Endodermal cell (in vitro differentiated cells): ENCODE measurements at regions not wholly inside any gene's neighbourhood (a gene's known extent, or its start where the extent isn't known, plus 50 kb on each side); places are given as distances from the start of the nearest gene placed in this dataset.

Source experiments
- DNase-seq: peaks from one replicate; pipeline ENCODE4 v3.0.0-alpha.2; 2017
- H3K27ac ChIP-seq: 2 replicates; pipeline ENCODE4 v1.5.1; 2013; ENCODE audit warnings: mild to moderate bottlenecking, low read depth, low read length, moderate library complexity
- H3K27me3 ChIP-seq: 2 replicates; pipeline ENCODE4 v1.6.1; 2013; ENCODE audit warnings: mild to moderate bottlenecking, low read length, moderate library complexity; ENCODE audit not compliant: insufficient read depth, control insufficient read depth, poor library complexity, severe bottlenecking
- H3K36me3 ChIP-seq: 2 replicates; pipeline ENCODE4 v1.7.0; 2013; ENCODE audit warnings: mild to moderate bottlenecking, low read length, moderate library complexity; ENCODE audit not compliant: control insufficient read depth, insufficient read depth
- H3K4me1 ChIP-seq: one replicate; pipeline ENCODE4 v1.7.0; 2013; ENCODE audit warnings: low read length; ENCODE audit not compliant: control insufficient read depth, insufficient read depth
- H3K4me3 ChIP-seq: 2 replicates; pipeline ENCODE4 v1.5.1; 2013; ENCODE audit warnings: mild to moderate bottlenecking, low read length, moderate library complexity
- H3K9ac ChIP-seq: 2 replicates; pipeline ENCODE4 v1.6.1; 2013; ENCODE audit warnings: mild to moderate bottlenecking, low read length, moderate library complexity; ENCODE audit not compliant: poor library complexity, severe bottlenecking; ENCODE audit errors: extremely low read depth
- H3K9me3 ChIP-seq: 2 replicates; pipeline ENCODE4 v1.6.1; 2013; ENCODE audit warnings: mild to moderate bottlenecking, low read length, moderate library complexity; ENCODE audit not compliant: control insufficient read depth
- H3K27ac Mint-ChIP-seq: 2 replicates; pipeline ENCODE4 v1.8.0; 2020; ENCODE audit warnings: mixed read lengths
- H3K27me3 Mint-ChIP-seq: 2 replicates; pipeline ENCODE4 v1.8.0; 2021; ENCODE audit warnings: mild to moderate bottlenecking, mixed read lengths; ENCODE audit not compliant: insufficient read depth
- H3K36me3 Mint-ChIP-seq: 2 replicates; pipeline ENCODE4 v1.8.0; 2020; ENCODE audit warnings: low read depth, mixed read lengths
- H3K4me1 Mint-ChIP-seq: 2 replicates; pipeline ENCODE4 v1.8.0; 2020; ENCODE audit warnings: mixed read lengths
- H3K4me3 Mint-ChIP-seq: 2 replicates; pipeline ENCODE4 v1.8.0; 2020; ENCODE audit warnings: mild to moderate bottlenecking, moderate library complexity, mixed read lengths
- H3K9me3 Mint-ChIP-seq: 2 replicates; pipeline ENCODE4 v1.8.0; 2020; ENCODE audit warnings: mild to moderate bottlenecking, mixed read lengths
- WGBS, 2 experiments: methylation state at CpG; one replicate each; pipeline versions ENCODE4 v1.1.5 to v1.1.7; 2013; ENCODE audit warnings: missing lambda C conversion rate in 2 of 2, mixed read lengths in 1 of 2; ENCODE audit not compliant: insufficient coverage in 1 of 2, insufficient read length in 1 of 2; 5-methylcytosine and 5-hydroxymethylcytosine counted together
- TF ChIP-seq, protein P1 (sequence below): fragments of 200-600 bp; sonication (generic); conservative IDR thresholded peaks from 2 replicates; pipeline ENCODE4 v1.5.0; 2021; ENCODE audit warnings: antibody characterized with exemption, mild to moderate bottlenecking

- peaks cover 15% of the 10 kb centered on the region for H3K9me3 ChIP-seq
- peaks cover 28% of the 10 kb centered on the region for H3K9me3 Mint-ChIP-seq
- no peaks in the 10 kb centered on the region for H3K4me1 ChIP-seq
- H3K4me1 Mint-ChIP-seq, result peaks cover 16% of the 10 kb centered on the region
- 85 to 89% methylated on average over 5 to 12 of the region's 12 CpGs for WGBS, 2 experiments
- H3K4me3 ChIP-seq, result no peak overlapping the region
- no peak overlapping the region for H3K9ac ChIP-seq
- no peak overlapping the region for H3K27ac Mint-ChIP-seq
- peak; percentile 49 for DNase-seq
- no peaks in the 10 kb centered on the region for H3K36me3 ChIP-seq
- TF ChIP-seq, protein P1, sequence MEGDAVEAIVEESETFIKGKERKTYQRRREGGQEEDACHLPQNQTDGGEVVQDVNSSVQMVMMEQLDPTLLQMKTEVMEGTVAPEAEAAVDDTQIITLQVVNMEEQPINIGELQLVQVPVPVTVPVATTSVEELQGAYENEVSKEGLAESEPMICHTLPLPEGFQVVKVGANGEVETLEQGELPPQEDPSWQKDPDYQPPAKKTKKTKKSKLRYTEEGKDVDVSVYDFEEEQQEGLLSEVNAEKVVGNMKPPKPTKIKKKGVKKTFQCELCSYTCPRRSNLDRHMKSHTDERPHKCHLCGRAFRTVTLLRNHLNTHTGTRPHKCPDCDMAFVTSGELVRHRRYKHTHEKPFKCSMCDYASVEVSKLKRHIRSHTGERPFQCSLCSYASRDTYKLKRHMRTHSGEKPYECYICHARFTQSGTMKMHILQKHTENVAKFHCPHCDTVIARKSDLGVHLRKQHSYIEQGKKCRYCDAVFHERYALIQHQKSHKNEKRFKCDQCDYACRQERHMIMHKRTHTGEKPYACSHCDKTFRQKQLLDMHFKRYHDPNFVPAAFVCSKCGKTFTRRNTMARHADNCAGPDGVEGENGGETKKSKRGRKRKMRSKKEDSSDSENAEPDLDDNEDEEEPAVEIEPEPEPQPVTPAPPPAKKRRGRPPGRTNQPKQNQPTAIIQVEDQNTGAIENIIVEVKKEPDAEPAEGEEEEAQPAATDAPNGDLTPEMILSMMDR, result no peak
- no peaks in the 10 kb centered on the region for H3K27me3 Mint-ChIP-seq
- no peak overlapping the region for H3K4me3 Mint-ChIP-seq
- peaks cover 3% of the 10 kb centered on the region for H3K36me3 Mint-ChIP-seq
- H3K27me3 ChIP-seq, result no peaks in the 10 kb centered on the region
- H3K27ac ChIP-seq, result no peak overlapping the region
Observed at GRCh38 chr6:82298012-82298411, 50.5 kb upstream of the IBTK start.
